NCI-H1105 (cell line): ENCODE measurements at regions not wholly inside any gene's neighbourhood (a gene's known extent, or its start where the extent isn't known, plus 50 kb on each side); places are given as distances from the start of the nearest gene placed in this dataset.
"Not testable (repeated sequence)": the region's sequence is repeated elsewhere in the genome, so short reads cannot be mapped to it uniquely, and the experiment has no call there.

Source experiments
- DNase-seq: peaks from one replicate; lab custom pipeline; 2025; lab: John Stamatoyannopoulos, UW

- no peak for DNase-seq
Measured at GRCh38 chr16:51538707-51539498, 387.8 kb upstream of the SALL1 start.

- no peak for DNase-seq
Measured at GRCh38 chr16:51535591-51535990, 384.5 kb upstream of the SALL1 start.

- no peak for DNase-seq
Measured at GRCh38 chr16:51532551-51532950, 381.5 kb upstream of the SALL1 start.

GRCh38 chr16:51531271-51531670 is 380.2 kb upstream of the SALL1 start:
- DNase-seq: no peak

GRCh38 chr16:51527349-51527748 is 376.3 kb upstream of the SALL1 start:
- DNase-seq: no peak

GRCh38 chr16:51526621-51527020 is 375.6 kb upstream of the SALL1 start:
- DNase-seq: no peak

GRCh38 chr16:51524555-51525373 is 373.7 kb upstream of the SALL1 start:
- DNase-seq: no peak

- DNase-seq: no peak
Measured at GRCh38 chr16:51524070-51524469, 373.0 kb upstream of the SALL1 start.

GRCh38 chr16:51523400-51523799 is 372.3 kb upstream of the SALL1 start:
- no peak for DNase-seq

GRCh38 chr16:51522902-51523301 is 371.8 kb upstream of the SALL1 start:
- DNase-seq: no peak

- DNase-seq: not testable (repeated sequence)
Measured at GRCh38 chr16:51516960-51517359, 365.9 kb upstream of the SALL1 start.

GRCh38 chr16:51510416-51510815 is 359.3 kb upstream of the SALL1 start:
- DNase-seq: no peak

GRCh38 chr16:51509336-51509735 is 358.3 kb upstream of the SALL1 start:
- DNase-seq: no peak

- no peak for DNase-seq
Measured at GRCh38 chr16:51508490-51509212, 357.6 kb upstream of the SALL1 start.

- no peak for DNase-seq
Measured at GRCh38 chr16:51507286-51507685, 356.2 kb upstream of the SALL1 start.

- no peak for DNase-seq
Measured at GRCh38 chr16:51500306-51500705, 349.2 kb upstream of the SALL1 start.

- DNase-seq: no peak
Measured at GRCh38 chr16:51497541-51498211, 346.6 kb upstream of the SALL1 start.

GRCh38 chr16:51490866-51491265 is 339.8 kb upstream of the SALL1 start:
- DNase-seq: no peak

- DNase-seq: no peak
Measured at GRCh38 chr16:51487880-51488279, 336.8 kb upstream of the SALL1 start.

GRCh38 chr16:51474414-51475091 is 323.5 kb upstream of the SALL1 start:
- no peak for DNase-seq

GRCh38 chr16:51473091-51473490 is 322.0 kb upstream of the SALL1 start:
- no peak for DNase-seq
